ENCODE measurements at regions not wholly inside any gene's neighbourhood (a gene's known extent, or its start where the extent isn't known, plus 50 kb on each side); places are given as distances from the start of the nearest gene placed in this dataset.

GRCh38 chr16:86814256-86814655 lies 235.9 kb downstream of the FOXL1 start:
- TF ChIP-seq, protein P1, sequence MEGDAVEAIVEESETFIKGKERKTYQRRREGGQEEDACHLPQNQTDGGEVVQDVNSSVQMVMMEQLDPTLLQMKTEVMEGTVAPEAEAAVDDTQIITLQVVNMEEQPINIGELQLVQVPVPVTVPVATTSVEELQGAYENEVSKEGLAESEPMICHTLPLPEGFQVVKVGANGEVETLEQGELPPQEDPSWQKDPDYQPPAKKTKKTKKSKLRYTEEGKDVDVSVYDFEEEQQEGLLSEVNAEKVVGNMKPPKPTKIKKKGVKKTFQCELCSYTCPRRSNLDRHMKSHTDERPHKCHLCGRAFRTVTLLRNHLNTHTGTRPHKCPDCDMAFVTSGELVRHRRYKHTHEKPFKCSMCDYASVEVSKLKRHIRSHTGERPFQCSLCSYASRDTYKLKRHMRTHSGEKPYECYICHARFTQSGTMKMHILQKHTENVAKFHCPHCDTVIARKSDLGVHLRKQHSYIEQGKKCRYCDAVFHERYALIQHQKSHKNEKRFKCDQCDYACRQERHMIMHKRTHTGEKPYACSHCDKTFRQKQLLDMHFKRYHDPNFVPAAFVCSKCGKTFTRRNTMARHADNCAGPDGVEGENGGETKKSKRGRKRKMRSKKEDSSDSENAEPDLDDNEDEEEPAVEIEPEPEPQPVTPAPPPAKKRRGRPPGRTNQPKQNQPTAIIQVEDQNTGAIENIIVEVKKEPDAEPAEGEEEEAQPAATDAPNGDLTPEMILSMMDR (IDR thresholded peaks at IDR 0.05) = no peak
- no peak for TF ChIP-seq POLR2A (IDR thresholded peaks at IDR 0.05)

All from heart left ventricle (tissue), 13 donors.